NCI-H187 treated with DMSO at 0.1 percent for 48 hours (cell line): ENCODE measurements at regions not wholly inside any gene's neighbourhood (a gene's known extent, or its start where the extent isn't known, plus 50 kb on each side); places are given as distances from the start of the nearest gene placed in this dataset.
"Not testable (repeated sequence)": the region's sequence is repeated elsewhere in the genome, so short reads cannot be mapped to it uniquely, and the experiment has no call there.

Experiments
- DNase-seq: peaks from one replicate; lab custom pipeline; 2025; lab: John Stamatoyannopoulos, UW

- DNase-seq, result no peak
Observed at GRCh38 chr18:1488394-1488793, 583.7 kb downstream of the ADCYAP1 start.

- DNase-seq, result no peak
Observed at GRCh38 chr18:1488957-1489356, 584.3 kb downstream of the ADCYAP1 start.

GRCh38 chr18:1495387-1495786, 590.7 kb downstream of the ADCYAP1 start:
- DNase-seq, result no peak

GRCh38 chr18:1496096-1496495, 591.4 kb downstream of the ADCYAP1 start:
- DNase-seq, result no peak

- no peak for DNase-seq
Observed at GRCh38 chr18:1498216-1498615, 593.5 kb downstream of the ADCYAP1 start.

- DNase-seq, result no peak
Observed at GRCh38 chr18:1499265-1499664, 594.6 kb downstream of the ADCYAP1 start.

GRCh38 chr18:1503847-1504246, 599.2 kb downstream of the ADCYAP1 start:
- DNase-seq, result no peak

- no peak for DNase-seq
Observed at GRCh38 chr18:1505856-1506255, 601.2 kb downstream of the ADCYAP1 start.

- DNase-seq, result no peak
Observed at GRCh38 chr18:1510542-1511179, 606.0 kb downstream of the ADCYAP1 start.

- no peak for DNase-seq
Observed at GRCh38 chr18:1511619-1512311, 607.1 kb downstream of the ADCYAP1 start.

- no peak for DNase-seq
Observed at GRCh38 chr18:1513519-1513918, 608.8 kb downstream of the ADCYAP1 start.

GRCh38 chr18:1521588-1522248, 617.0 kb downstream of the ADCYAP1 start:
- DNase-seq, result not testable (repeated sequence)

GRCh38 chr18:1522249-1522615, 617.6 kb downstream of the ADCYAP1 start:
- DNase-seq, result no peak

- no peak for DNase-seq
Observed at GRCh38 chr18:1526991-1527390, 622.3 kb downstream of the ADCYAP1 start.

GRCh38 chr18:1527805-1528204, 623.1 kb downstream of the ADCYAP1 start:
- DNase-seq, result no peak

GRCh38 chr18:1528447-1528846, 623.8 kb downstream of the ADCYAP1 start:
- no peak for DNase-seq

GRCh38 chr18:1528964-1529509, 624.4 kb downstream of the ADCYAP1 start:
- no peak for DNase-seq

- DNase-seq, result no peak
Observed at GRCh38 chr18:1530650-1531049, 626.0 kb downstream of the ADCYAP1 start.

- DNase-seq, result no peak
Observed at GRCh38 chr18:1539276-1539675, 634.6 kb downstream of the ADCYAP1 start.

GRCh38 chr18:1541478-1541877, 636.8 kb downstream of the ADCYAP1 start:
- no peak for DNase-seq

GRCh38 chr18:1542230-1542774, 637.6 kb downstream of the ADCYAP1 start:
- DNase-seq, result no peak

- DNase-seq, result no peak
Observed at GRCh38 chr18:1544016-1544415, 639.3 kb downstream of the ADCYAP1 start.

- not testable (repeated sequence) for DNase-seq
Observed at GRCh38 chr18:1557711-1558110, 653.0 kb downstream of the ADCYAP1 start.
